Endodermal cell (in vitro differentiated cells): ENCODE measurements at regions not wholly inside any gene's neighbourhood (a gene's known extent, or its start where the extent isn't known, plus 50 kb on each side); places are given as distances from the start of the nearest gene placed in this dataset.

Source experiments
- DNase-seq: peaks from one replicate; pipeline ENCODE4 v3.0.0-alpha.2; 2017
- H3K27ac ChIP-seq: 2 replicates; pipeline ENCODE4 v1.5.1; 2013; ENCODE audit warnings: mild to moderate bottlenecking, low read depth, low read length, moderate library complexity
- H3K27me3 ChIP-seq: 2 replicates; pipeline ENCODE4 v1.6.1; 2013; ENCODE audit warnings: mild to moderate bottlenecking, low read length, moderate library complexity; ENCODE audit not compliant: insufficient read depth, control insufficient read depth, poor library complexity, severe bottlenecking
- H3K36me3 ChIP-seq: 2 replicates; pipeline ENCODE4 v1.7.0; 2013; ENCODE audit warnings: mild to moderate bottlenecking, low read length, moderate library complexity; ENCODE audit not compliant: control insufficient read depth, insufficient read depth
- H3K4me1 ChIP-seq: one replicate; pipeline ENCODE4 v1.7.0; 2013; ENCODE audit warnings: low read length; ENCODE audit not compliant: control insufficient read depth, insufficient read depth
- H3K4me3 ChIP-seq: 2 replicates; pipeline ENCODE4 v1.5.1; 2013; ENCODE audit warnings: mild to moderate bottlenecking, low read length, moderate library complexity
- H3K9ac ChIP-seq: 2 replicates; pipeline ENCODE4 v1.6.1; 2013; ENCODE audit warnings: mild to moderate bottlenecking, low read length, moderate library complexity; ENCODE audit not compliant: poor library complexity, severe bottlenecking; ENCODE audit errors: extremely low read depth
- H3K9me3 ChIP-seq: 2 replicates; pipeline ENCODE4 v1.6.1; 2013; ENCODE audit warnings: mild to moderate bottlenecking, low read length, moderate library complexity; ENCODE audit not compliant: control insufficient read depth
- H3K27ac Mint-ChIP-seq: 2 replicates; pipeline ENCODE4 v1.8.0; 2020; ENCODE audit warnings: mixed read lengths
- H3K27me3 Mint-ChIP-seq: 2 replicates; pipeline ENCODE4 v1.8.0; 2021; ENCODE audit warnings: mild to moderate bottlenecking, mixed read lengths; ENCODE audit not compliant: insufficient read depth
- H3K36me3 Mint-ChIP-seq: 2 replicates; pipeline ENCODE4 v1.8.0; 2020; ENCODE audit warnings: low read depth, mixed read lengths
- H3K4me1 Mint-ChIP-seq: 2 replicates; pipeline ENCODE4 v1.8.0; 2020; ENCODE audit warnings: mixed read lengths
- H3K4me3 Mint-ChIP-seq: 2 replicates; pipeline ENCODE4 v1.8.0; 2020; ENCODE audit warnings: mild to moderate bottlenecking, moderate library complexity, mixed read lengths
- H3K9me3 Mint-ChIP-seq: 2 replicates; pipeline ENCODE4 v1.8.0; 2020; ENCODE audit warnings: mild to moderate bottlenecking, mixed read lengths
- WGBS, 2 experiments: methylation state at CpG; one replicate each; pipeline versions ENCODE4 v1.1.5 to v1.1.7; 2013; ENCODE audit warnings: missing lambda C conversion rate in 2 of 2, mixed read lengths in 1 of 2; ENCODE audit not compliant: insufficient coverage in 1 of 2, insufficient read length in 1 of 2; 5-methylcytosine and 5-hydroxymethylcytosine counted together
- TF ChIP-seq, protein P1 (sequence below): fragments of 200-600 bp; sonication (generic); conservative IDR thresholded peaks from 2 replicates; pipeline ENCODE4 v1.5.0; 2021; ENCODE audit warnings: antibody characterized with exemption, mild to moderate bottlenecking

DNA sequence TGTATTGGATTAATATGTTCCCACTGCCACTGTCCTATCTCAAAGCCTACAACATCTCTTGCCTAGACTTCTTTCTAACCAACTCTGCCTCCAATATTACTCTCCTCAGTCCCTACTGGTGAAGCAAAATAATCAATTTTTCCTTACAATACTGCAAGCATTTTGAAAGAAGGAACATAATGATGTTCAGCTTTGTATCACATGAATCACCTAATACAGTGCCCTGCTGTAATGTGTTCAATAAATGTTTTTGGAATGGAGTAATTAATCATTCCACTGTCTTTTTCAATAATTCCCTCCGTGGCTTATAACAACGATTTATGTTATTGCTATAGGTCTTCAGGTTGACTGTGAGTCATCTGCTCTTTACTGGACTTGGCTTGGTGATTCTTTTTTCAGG lies 356.4 kb downstream of the TDRD15 start:
- Mint-ChIP-seq H3K36me3 (peaks cover 4% of the 10 kb centered on the region), H3K9me3 (peaks cover 5% of the 10 kb centered on the region), H3K4me1 (no peaks in the 10 kb centered on the region), H3K27me3 (no peaks in the 10 kb centered on the region), H3K4me3 (no peak overlapping the region), H3K27ac (no peak overlapping the region)
- TF ChIP-seq, protein P1, sequence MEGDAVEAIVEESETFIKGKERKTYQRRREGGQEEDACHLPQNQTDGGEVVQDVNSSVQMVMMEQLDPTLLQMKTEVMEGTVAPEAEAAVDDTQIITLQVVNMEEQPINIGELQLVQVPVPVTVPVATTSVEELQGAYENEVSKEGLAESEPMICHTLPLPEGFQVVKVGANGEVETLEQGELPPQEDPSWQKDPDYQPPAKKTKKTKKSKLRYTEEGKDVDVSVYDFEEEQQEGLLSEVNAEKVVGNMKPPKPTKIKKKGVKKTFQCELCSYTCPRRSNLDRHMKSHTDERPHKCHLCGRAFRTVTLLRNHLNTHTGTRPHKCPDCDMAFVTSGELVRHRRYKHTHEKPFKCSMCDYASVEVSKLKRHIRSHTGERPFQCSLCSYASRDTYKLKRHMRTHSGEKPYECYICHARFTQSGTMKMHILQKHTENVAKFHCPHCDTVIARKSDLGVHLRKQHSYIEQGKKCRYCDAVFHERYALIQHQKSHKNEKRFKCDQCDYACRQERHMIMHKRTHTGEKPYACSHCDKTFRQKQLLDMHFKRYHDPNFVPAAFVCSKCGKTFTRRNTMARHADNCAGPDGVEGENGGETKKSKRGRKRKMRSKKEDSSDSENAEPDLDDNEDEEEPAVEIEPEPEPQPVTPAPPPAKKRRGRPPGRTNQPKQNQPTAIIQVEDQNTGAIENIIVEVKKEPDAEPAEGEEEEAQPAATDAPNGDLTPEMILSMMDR = no peak
- Histone ChIP-seq H3K4me1 (no peaks in the 10 kb centered on the region), H3K27ac (no peak overlapping the region), H3K36me3 (no peaks in the 10 kb centered on the region), H3K9me3 (peaks cover 11% of the 10 kb centered on the region), H3K9ac (no peak overlapping the region), H3K27me3 (no peaks in the 10 kb centered on the region), H3K4me3 (no peak overlapping the region)
- DNase-seq = no peak
- WGBS, 2 experiments = 90 to 100% methylated on average over 2 of the region's 2 CpGs

DNA sequence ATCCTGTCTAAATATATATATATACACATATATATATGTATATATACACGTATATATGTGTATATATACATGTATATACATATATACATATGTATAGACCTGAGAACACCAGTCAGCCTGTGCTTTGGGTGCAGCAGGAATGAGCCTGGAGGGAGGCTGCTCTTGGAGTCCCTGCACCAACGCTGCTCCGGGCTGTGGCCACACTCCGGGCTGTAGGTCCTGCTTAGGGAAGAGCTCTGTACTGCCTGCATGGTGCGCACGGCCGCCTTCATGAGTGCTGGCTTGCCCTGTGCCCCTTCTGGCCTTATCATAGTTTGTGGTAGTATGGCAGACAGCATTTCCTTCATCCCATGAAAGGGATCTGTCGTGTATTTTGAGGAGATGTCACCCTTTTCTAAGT lies 360.9 kb downstream of the TDRD15 start:
- Mint-ChIP-seq H3K9me3 (peaks cover 9% of the 10 kb centered on the region), H3K36me3 (peaks cover 2% of the 10 kb centered on the region), H3K27me3 (no peaks in the 10 kb centered on the region), H3K4me1 (no peaks in the 10 kb centered on the region), H3K27ac (no peak overlapping the region), H3K4me3 (no peak overlapping the region)
- no peak for DNase-seq
- no peak overlapping the region for H3K9ac ChIP-seq
- TF ChIP-seq, protein P1 = no peak
- no peaks in the 10 kb centered on the region for H3K36me3 ChIP-seq
- H3K4me3 ChIP-seq = no peak overlapping the region
- no peak overlapping the region for H3K27ac ChIP-seq
- 97 to 100% methylated on average over 2 to 7 of the region's 8 CpGs for whole genome bisulfite sequencing, 2 experiments
- no peaks in the 10 kb centered on the region for H3K4me1 ChIP-seq
- no peaks in the 10 kb centered on the region for H3K27me3 ChIP-seq
- peaks cover 17% of the 10 kb centered on the region for H3K9me3 ChIP-seq

DNA sequence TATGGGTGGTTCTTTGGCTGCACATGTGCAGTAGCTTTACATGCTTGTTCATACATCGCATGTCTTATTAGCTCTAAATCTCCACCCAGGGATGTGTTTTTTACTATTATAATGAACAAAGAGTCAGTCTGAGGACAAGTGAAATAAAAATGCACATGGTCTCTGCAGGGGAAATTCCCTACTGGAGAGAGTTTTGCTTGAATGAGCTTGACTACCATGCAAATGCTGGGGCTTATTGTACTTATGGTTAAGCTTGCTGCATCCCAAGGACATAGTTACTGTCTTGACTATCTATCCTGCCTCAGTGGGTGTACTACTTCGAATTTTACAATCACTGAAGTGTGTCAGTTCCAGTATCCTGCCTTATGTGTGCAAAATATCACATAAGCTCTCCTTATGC lies 362.7 kb downstream of the TDRD15 start:
- Histone ChIP-seq H3K27me3 (no peaks in the 10 kb centered on the region), H3K4me1 (no peaks in the 10 kb centered on the region), H3K27ac (no peak overlapping the region), H3K4me3 (no peak overlapping the region), H3K9me3 (peaks cover 19% of the 10 kb centered on the region), H3K9ac (no peak overlapping the region), H3K36me3 (no peaks in the 10 kb centered on the region)
- no peak overlapping the region for H3K27ac Mint-ChIP-seq
- DNase-seq = no peak
- peaks cover 2% of the 10 kb centered on the region for H3K36me3 Mint-ChIP-seq
- H3K4me1 Mint-ChIP-seq = no peaks in the 10 kb centered on the region
- TF ChIP-seq, protein P1 = no peak
- H3K27me3 Mint-ChIP-seq = no peaks in the 10 kb centered on the region
- H3K9me3 Mint-ChIP-seq = peaks cover 11% of the 10 kb centered on the region
- WGBS, 2 experiments = 86 to 90% methylated on average over 1 to 2 of the region's 2 CpGs
- H3K4me3 Mint-ChIP-seq = no peak overlapping the region
